ENCODE measurements at regions not wholly inside any gene's neighbourhood (a gene's known extent, or its start where the extent isn't known, plus 50 kb on each side); places are given as distances from the start of the nearest gene placed in this dataset.

DNA sequence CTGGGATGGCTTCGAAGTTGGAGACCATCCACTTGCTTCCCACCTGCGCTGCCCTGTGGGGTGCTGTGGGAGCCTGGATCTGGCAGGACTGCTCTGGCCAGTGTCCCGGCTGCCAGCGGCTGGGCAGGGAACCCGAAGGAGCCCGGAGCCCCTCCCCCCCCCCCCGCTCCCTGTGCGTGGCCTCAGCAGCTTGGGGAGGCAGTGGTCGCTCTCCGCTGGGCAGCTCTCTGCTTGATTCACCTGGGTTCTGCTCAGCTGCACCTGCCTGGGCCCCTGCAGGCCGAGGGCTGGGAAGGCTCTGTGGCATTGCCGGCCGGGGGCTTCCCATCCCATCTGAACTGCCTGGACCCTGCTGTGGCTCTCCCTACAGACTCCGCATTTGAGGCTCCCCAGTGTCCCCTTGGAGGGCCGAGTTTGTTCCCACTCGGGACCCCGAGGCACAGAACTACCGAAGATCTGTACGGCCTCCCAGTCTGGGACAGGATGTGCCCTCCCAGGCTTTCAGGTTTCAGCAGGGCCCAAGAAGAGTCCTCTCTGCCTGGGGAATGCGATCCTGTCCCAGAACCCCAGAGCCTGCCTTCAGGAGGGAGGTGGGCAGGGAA is 525.1 kb downstream of the TCERG1L start:
- TF ChIP-seq, protein P1, sequence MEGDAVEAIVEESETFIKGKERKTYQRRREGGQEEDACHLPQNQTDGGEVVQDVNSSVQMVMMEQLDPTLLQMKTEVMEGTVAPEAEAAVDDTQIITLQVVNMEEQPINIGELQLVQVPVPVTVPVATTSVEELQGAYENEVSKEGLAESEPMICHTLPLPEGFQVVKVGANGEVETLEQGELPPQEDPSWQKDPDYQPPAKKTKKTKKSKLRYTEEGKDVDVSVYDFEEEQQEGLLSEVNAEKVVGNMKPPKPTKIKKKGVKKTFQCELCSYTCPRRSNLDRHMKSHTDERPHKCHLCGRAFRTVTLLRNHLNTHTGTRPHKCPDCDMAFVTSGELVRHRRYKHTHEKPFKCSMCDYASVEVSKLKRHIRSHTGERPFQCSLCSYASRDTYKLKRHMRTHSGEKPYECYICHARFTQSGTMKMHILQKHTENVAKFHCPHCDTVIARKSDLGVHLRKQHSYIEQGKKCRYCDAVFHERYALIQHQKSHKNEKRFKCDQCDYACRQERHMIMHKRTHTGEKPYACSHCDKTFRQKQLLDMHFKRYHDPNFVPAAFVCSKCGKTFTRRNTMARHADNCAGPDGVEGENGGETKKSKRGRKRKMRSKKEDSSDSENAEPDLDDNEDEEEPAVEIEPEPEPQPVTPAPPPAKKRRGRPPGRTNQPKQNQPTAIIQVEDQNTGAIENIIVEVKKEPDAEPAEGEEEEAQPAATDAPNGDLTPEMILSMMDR (IDR thresholded peaks at IDR 0.05 in 4 of 5, conservative IDR thresholded peaks at IDR 0.05 in 1 of 5) = no peak
- TF ChIP-seq POLR2A (IDR thresholded peaks at IDR 0.05) = no peak
